SK-N-SH treated with all-trans-retinoic acid at 6 μM for 48 hours (cell line): ENCODE measurements at regions not wholly inside any gene's neighbourhood (a gene's known extent, or its start where the extent isn't known, plus 50 kb on each side); places are given as distances from the start of the nearest gene placed in this dataset.

ENCODE experiments used
- ARNTL ChIP-seq: fragments of 450-650 bp; formaldehyde crosslinking; IDR thresholded peaks from 2 replicates; pipeline ENCODE4 v1.5.0; 2020; ENCODE audit warnings: low read depth, mild to moderate bottlenecking, moderate library complexity, borderline replicate concordance
- CSDC2 ChIP-seq: fragments of 250-450 bp; sonication (Bioruptor Pico); IDR thresholded peaks from 2 replicates; pipeline ENCODE4 v1.5.0; 2020; ENCODE audit warnings: mild to moderate bottlenecking, moderate library complexity
- ISL1 ChIP-seq: fragments of 250-450 bp; sonication (Bioruptor Pico); IDR thresholded peaks from 2 replicates; pipeline ENCODE4 v2.1.2; 2022; ENCODE audit warnings: mild to moderate bottlenecking, moderate library complexity
- OSR1 ChIP-seq: fragments of 250-450 bp; sonication (Bioruptor Pico); IDR thresholded peaks from 2 replicates; pipeline ENCODE4 v1.8.0; 2022; ENCODE audit warnings: moderate library complexity, mild to moderate bottlenecking, inconsistent platforms
- TSHZ2 ChIP-seq: fragments of 250-450 bp; sonication (Bioruptor Pico); IDR thresholded peaks from 2 replicates; pipeline ENCODE4 v1.5.0; 2020; ENCODE audit warnings: mild to moderate bottlenecking, moderate library complexity
- ZC3H10 ChIP-seq: fragments of 250-450 bp; sonication (Bioruptor Pico); IDR thresholded peaks from 2 replicates; pipeline ENCODE4 v1.5.1; 2021; ENCODE audit warnings: mild to moderate bottlenecking, moderate library complexity
- ZFP3 ChIP-seq: fragments of 250-450 bp; sonication (Bioruptor Pico); IDR thresholded peaks from 2 replicates; pipeline ENCODE4 v1.5.0; 2020; ENCODE audit warnings: mild to moderate bottlenecking, moderate library complexity
- ZFP30 ChIP-seq: fragments of 450-650 bp; formaldehyde crosslinking; IDR thresholded peaks from 2 replicates; pipeline ENCODE4 v1.5.0; 2022; ENCODE audit warnings: mild to moderate bottlenecking, moderate library complexity
- ZNF565 ChIP-seq: fragments of 450-650 bp; formaldehyde crosslinking; conservative IDR thresholded peaks from 2 replicates; pipeline ENCODE4 v1.5.0; 2020; ENCODE audit warnings: low read depth, mild to moderate bottlenecking, moderate library complexity
- TF ChIP-seq, protein P1 (sequence below): fragments of 250-450 bp; sonication (Bioruptor Pico); IDR thresholded peaks from 2 replicates; pipeline ENCODE4 v1.8.0; 2021; ENCODE audit warnings: low read depth, mild to moderate bottlenecking, moderate library complexity, borderline replicate concordance
- TF ChIP-seq, protein P2 (sequence below): fragments of 250-450 bp; sonication (Bioruptor Pico); IDR thresholded peaks from 2 replicates; pipeline ENCODE4 v1.5.1; 2020; ENCODE audit warnings: low read depth, mild to moderate bottlenecking, moderate library complexity
- TF ChIP-seq, protein P3 (sequence below): fragments of 250-450 bp; sonication (Bioruptor Pico); IDR thresholded peaks from 2 replicates; pipeline ENCODE4 v1.8.0; 2020; ENCODE audit warnings: mild to moderate bottlenecking, moderate library complexity, borderline replicate concordance

GRCh38 chr7:50920031-50920635 is 137.4 kb upstream of the GRB10 start:
- no peak for TF ChIP-seq TSHZ2 (CRISPR knock-in tag)
- TF ChIP-seq, protein P1, sequence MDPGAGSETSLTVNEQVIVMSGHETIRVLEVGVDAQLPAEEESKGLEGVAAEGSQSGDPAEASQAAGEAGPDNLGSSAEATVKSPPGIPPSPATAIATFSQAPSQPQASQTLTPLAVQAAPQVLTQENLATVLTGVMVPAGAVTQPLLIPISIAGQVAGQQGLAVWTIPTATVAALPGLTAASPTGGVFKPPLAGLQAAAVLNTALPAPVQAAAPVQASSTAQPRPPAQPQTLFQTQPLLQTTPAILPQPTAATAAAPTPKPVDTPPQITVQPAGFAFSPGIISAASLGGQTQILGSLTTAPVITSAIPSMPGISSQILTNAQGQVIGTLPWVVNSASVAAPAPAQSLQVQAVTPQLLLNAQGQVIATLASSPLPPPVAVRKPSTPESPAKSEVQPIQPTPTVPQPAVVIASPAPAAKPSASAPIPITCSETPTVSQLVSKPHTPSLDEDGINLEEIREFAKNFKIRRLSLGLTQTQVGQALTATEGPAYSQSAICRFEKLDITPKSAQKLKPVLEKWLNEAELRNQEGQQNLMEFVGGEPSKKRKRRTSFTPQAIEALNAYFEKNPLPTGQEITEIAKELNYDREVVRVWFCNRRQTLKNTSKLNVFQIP (CRISPR knock-in tag): no peak
- TF ChIP-seq ZC3H10 (CRISPR knock-in tag): no peak
- TF ChIP-seq, protein P2, sequence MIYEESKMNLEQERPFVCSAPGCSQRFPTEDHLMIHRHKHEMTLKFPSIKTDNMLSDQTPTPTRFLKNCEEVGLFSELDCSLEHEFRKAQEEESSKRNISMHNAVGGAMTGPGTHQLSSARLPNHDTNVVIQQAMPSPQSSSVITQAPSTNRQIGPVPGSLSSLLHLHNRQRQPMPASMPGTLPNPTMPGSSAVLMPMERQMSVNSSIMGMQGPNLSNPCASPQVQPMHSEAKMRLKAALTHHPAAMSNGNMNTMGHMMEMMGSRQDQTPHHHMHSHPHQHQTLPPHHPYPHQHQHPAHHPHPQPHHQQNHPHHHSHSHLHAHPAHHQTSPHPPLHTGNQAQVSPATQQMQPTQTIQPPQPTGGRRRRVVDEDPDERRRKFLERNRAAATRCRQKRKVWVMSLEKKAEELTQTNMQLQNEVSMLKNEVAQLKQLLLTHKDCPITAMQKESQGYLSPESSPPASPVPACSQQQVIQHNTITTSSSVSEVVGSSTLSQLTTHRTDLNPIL (CRISPR knock-in tag): no peak
- TF ChIP-seq, protein P3, sequence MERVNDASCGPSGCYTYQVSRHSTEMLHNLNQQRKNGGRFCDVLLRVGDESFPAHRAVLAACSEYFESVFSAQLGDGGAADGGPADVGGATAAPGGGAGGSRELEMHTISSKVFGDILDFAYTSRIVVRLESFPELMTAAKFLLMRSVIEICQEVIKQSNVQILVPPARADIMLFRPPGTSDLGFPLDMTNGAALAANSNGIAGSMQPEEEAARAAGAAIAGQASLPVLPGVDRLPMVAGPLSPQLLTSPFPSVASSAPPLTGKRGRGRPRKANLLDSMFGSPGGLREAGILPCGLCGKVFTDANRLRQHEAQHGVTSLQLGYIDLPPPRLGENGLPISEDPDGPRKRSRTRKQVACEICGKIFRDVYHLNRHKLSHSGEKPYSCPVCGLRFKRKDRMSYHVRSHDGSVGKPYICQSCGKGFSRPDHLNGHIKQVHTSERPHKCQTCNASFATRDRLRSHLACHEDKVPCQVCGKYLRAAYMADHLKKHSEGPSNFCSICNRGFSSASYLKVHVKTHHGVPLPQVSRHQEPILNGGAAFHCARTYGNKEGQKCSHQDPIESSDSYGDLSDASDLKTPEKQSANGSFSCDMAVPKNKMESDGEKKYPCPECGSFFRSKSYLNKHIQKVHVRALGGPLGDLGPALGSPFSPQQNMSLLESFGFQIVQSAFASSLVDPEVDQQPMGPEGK (CRISPR knock-in tag): no peak
- TF ChIP-seq ZNF565 (CRISPR knock-in tag): no peak
- TF ChIP-seq ISL1 (CRISPR knock-in tag): no peak
- no peak for TF ChIP-seq ARNTL (CRISPR knock-in tag)
- TF ChIP-seq ZFP30 (CRISPR knock-in tag): no peak
- no peak for TF ChIP-seq CSDC2 (CRISPR knock-in tag)
- no peak for TF ChIP-seq ZFP3 (CRISPR knock-in tag)
- TF ChIP-seq OSR1 (CRISPR knock-in tag): no peak
